ENCODE measurements at regions not wholly inside any gene's neighbourhood (a gene's known extent, or its start where the extent isn't known, plus 50 kb on each side); places are given as distances from the start of the nearest gene placed in this dataset.

- no peak for DNase-seq
Observed at GRCh38 chr4:14583752-14584151, 418.5 kb upstream of the CPEB2 start.

GRCh38 chr4:14592950-14593349 lies 409.3 kb upstream of the CPEB2 start:
- DNase-seq = no peak

- no peak for DNase-seq
Observed at GRCh38 chr4:14596028-14596427, 406.3 kb upstream of the CPEB2 start.

- DNase-seq = no peak
Observed at GRCh38 chr4:14596437-14596836, 405.8 kb upstream of the CPEB2 start.

- DNase-seq = no peak
Observed at GRCh38 chr4:14596904-14597303, 405.4 kb upstream of the CPEB2 start.

- no peak for DNase-seq
Observed at GRCh38 chr4:14602206-14602605, 400.1 kb upstream of the CPEB2 start.

GRCh38 chr4:14607001-14607400 lies 395.3 kb upstream of the CPEB2 start:
- DNase-seq = no peak

- DNase-seq = no peak
Observed at GRCh38 chr4:14607578-14607977, 394.7 kb upstream of the CPEB2 start.

GRCh38 chr4:14608630-14609029 lies 393.7 kb upstream of the CPEB2 start:
- no peak for DNase-seq

- DNase-seq = no peak
Observed at GRCh38 chr4:14614840-14615239, 387.4 kb upstream of the CPEB2 start.

GRCh38 chr4:14615671-14616070 lies 386.6 kb upstream of the CPEB2 start:
- no peak for DNase-seq

GRCh38 chr4:14620567-14621141 lies 381.6 kb upstream of the CPEB2 start:
- DNase-seq = no peak

GRCh38 chr4:14621731-14622463 lies 380.4 kb upstream of the CPEB2 start:
- no peak for DNase-seq

- no peak for DNase-seq
Observed at GRCh38 chr4:14627038-14627437, 375.2 kb upstream of the CPEB2 start.

GRCh38 chr4:14631806-14632440 lies 370.4 kb upstream of the CPEB2 start:
- no peak for DNase-seq

GRCh38 chr4:14636563-14636962 lies 365.7 kb upstream of the CPEB2 start:
- DNase-seq = no peak

GRCh38 chr4:14640476-14640875 lies 361.8 kb upstream of the CPEB2 start:
- DNase-seq = no peak

GRCh38 chr4:14641871-14642270 lies 360.4 kb upstream of the CPEB2 start:
- no peak for DNase-seq

- no peak for DNase-seq
Observed at GRCh38 chr4:14644580-14645282, 357.6 kb upstream of the CPEB2 start.

GRCh38 chr4:14646831-14647230 lies 355.4 kb upstream of the CPEB2 start:
- DNase-seq = no peak

- no peak for DNase-seq
Observed at GRCh38 chr4:14650127-14650526, 352.2 kb upstream of the CPEB2 start.

- no peak for DNase-seq
Observed at GRCh38 chr4:14652522-14652921, 349.8 kb upstream of the CPEB2 start.

- no peak for DNase-seq
Observed at GRCh38 chr4:14653338-14653737, 348.9 kb upstream of the CPEB2 start.

- no peak for DNase-seq
Observed at GRCh38 chr4:14659286-14659685, 343.0 kb upstream of the CPEB2 start.

Data from activated CD4-positive, alpha-beta T cell treated with anti-CD3 and anti-CD28 coated beads, Interleukin-2, amount 50 U/mL, for 48 hours (primary cell).